Common myeloid progenitor, CD34-positive (primary cell): ENCODE measurements at regions not wholly inside any gene's neighbourhood (a gene's known extent, or its start where the extent isn't known, plus 50 kb on each side); places are given as distances from the start of the nearest gene placed in this dataset.

Experiments used
- CTCF ChIA-PET: fragments of 350-600 bp; sonication (Branson Sonifier 250); formaldehyde crosslinking; loops from one replicate; lab custom pipeline; 2021; ENCODE audit warnings: antibody characterized with exemption; lab: Charles Lee
- POLR2A ChIA-PET: fragments of 350-600 bp; sonication (Branson Sonifier 250); formaldehyde crosslinking; loops from one replicate; lab custom pipeline; 2021; ENCODE audit warnings: antibody characterized with exemption; lab: Charles Lee
- DNase-seq, 3 donors: peaks; one replicate each; pipeline versions ENCODE4 v3.0.0 to v3.0.0-alpha.2; 2013
- H3K27ac ChIP-seq, 2 experiments: 1 replicate in 1 of 2; 2 replicates in 1 of 2; pipeline ENCODE4 v1.7.0; 2013; ENCODE audit warnings: inconsistent platforms in 2 of 2, low read length in 2 of 2, mild to moderate bottlenecking in 2 of 2, low read depth in 1 of 2, moderate library complexity in 1 of 2; ENCODE audit not compliant: severe bottlenecking in 2 of 2, insufficient read depth in 1 of 2, poor library complexity in 1 of 2
- H3K27me3 ChIP-seq, 5 experiments: replicated peaks in 2 of 5; 1 replicate in 3 of 5; 2 replicates in 2 of 5; pipeline versions ENCODE4 v1.6.1 to v1.7.0; 2013; ENCODE audit warnings: low read length in 4 of 5, mild to moderate bottlenecking in 2 of 5, moderate library complexity in 2 of 5, inconsistent platforms in 1 of 5; ENCODE audit not compliant: insufficient read depth in 5 of 5, control insufficient read depth in 4 of 5
- H3K36me3 ChIP-seq, 4 experiments: 1 replicate in 2 of 4; 2 replicates in 2 of 4; pipeline versions ENCODE4 v1.6.1 to v1.7.0; 2013; ENCODE audit warnings: low read length in 3 of 4, control low read depth in 1 of 4, mild to moderate bottlenecking in 1 of 4; ENCODE audit not compliant: control insufficient read depth in 4 of 4, insufficient read depth in 4 of 4
- H3K4me1 ChIP-seq, 4 experiments: 1 replicate in 3 of 4; 2 replicates in 1 of 4; pipeline versions ENCODE4 v1.6.1 to v1.7.1; 2013; ENCODE audit warnings: low read length in 3 of 4, mild to moderate bottlenecking in 3 of 4, control low read depth in 1 of 4, inconsistent platforms in 1 of 4, moderate library complexity in 1 of 4; ENCODE audit not compliant: control insufficient read depth in 4 of 4, insufficient read depth in 4 of 4; ENCODE audit errors: control extremely low read depth in 1 of 4
- H3K4me3 ChIP-seq, 7 experiments: 1 replicate in 4 of 7; 2 replicates in 3 of 7; pipeline versions ENCODE4 v1.5.1 to v1.7.0; 2013; ENCODE audit warnings: mild to moderate bottlenecking in 7 of 7, low read length in 6 of 7, moderate library complexity in 6 of 7, inconsistent platforms in 2 of 7, low read depth in 2 of 7, control low read depth in 1 of 7; ENCODE audit not compliant: insufficient read depth in 4 of 7, control insufficient read depth in 1 of 7; ENCODE audit errors: extremely low read depth in 1 of 7
- H3K9me3 ChIP-seq, 5 experiments: 1 replicate in 4 of 5; 2 replicates in 1 of 5; pipeline versions ENCODE4 v1.6.1 to v1.7.1; 2013; ENCODE audit warnings: low read length in 4 of 5, mild to moderate bottlenecking in 2 of 5, inconsistent platforms in 1 of 5, low read depth in 1 of 5, moderate library complexity in 1 of 5; ENCODE audit not compliant: control insufficient read depth in 4 of 5, insufficient read depth in 2 of 5; ENCODE audit errors: control extremely low read depth in 1 of 5
- WGBS: methylation state at CpG from one replicate; pipeline ENCODE4 v1.1.5; 2013; ENCODE audit not compliant: insufficient coverage; 5-methylcytosine and 5-hydroxymethylcytosine counted together

- H3K27ac ChIP-seq = no peak overlapping the region
- ChIA-PET POLR2A (no interaction called here), CTCF (no interaction called here)
- H3K4me3 ChIP-seq = no peak overlapping the region
- WGBS = 83% methylated on average over 3 of the region's 8 CpGs
- no peaks in the 10 kb centered on the region for H3K4me1 ChIP-seq
- no peaks in the 10 kb centered on the region for H3K36me3 ChIP-seq
- DNase-seq = no peak
- H3K9me3 ChIP-seq = peaks cover 0 to 2% (median 0%) of the 10 kb centered on the region in 5 experiments
- peaks cover 0 to 4% (median 0%) of the 10 kb centered on the region in 5 experiments for H3K27me3 ChIP-seq
Measured at GRCh38 chr22:47556473-47556872, 794.0 kb downstream of the TBC1D22A start.

GRCh38 chr22:47553436-47553835 lies 791.0 kb downstream of the TBC1D22A start:
- 93% methylated on average over 6 of the region's 7 CpGs for WGBS

GRCh38 chr22:47552541-47553205 lies 790.2 kb downstream of the TBC1D22A start:
- ChIA-PET CTCF (no interaction called here), POLR2A (no interaction called here)
- Histone ChIP-seq H3K27me3 (peaks cover 0 to 7% (median 0%) of the 10 kb centered on the region in 5 experiments), H3K4me3 (no peak overlapping the region), H3K4me1 (no peaks in the 10 kb centered on the region), H3K36me3 (no peaks in the 10 kb centered on the region), H3K9me3 (no peaks in the 10 kb centered on the region), H3K27ac (no peak overlapping the region)
- DNase-seq = no peak
- WGBS = 95% methylated on average over 16 of the region's 16 CpGs

More at GRCh38 chr22:47553436-47553835, 791.0 kb downstream of the TBC1D22A start:
- Histone ChIP-seq H3K36me3 (no peaks in the 10 kb centered on the region), H3K27me3 (peaks cover 0 to 7% (median 0%) of the 10 kb centered on the region in 5 experiments), H3K4me1 (no peaks in the 10 kb centered on the region), H3K4me3 (no peak overlapping the region), H3K9me3 (no peaks in the 10 kb centered on the region), H3K27ac (no peak overlapping the region)
- POLR2A ChIA-PET = no interaction called here
- no peak for DNase-seq
- CTCF ChIA-PET = no interaction called here

- Histone ChIP-seq H3K27me3 (peaks cover 0 to 7% (median 0%) of the 10 kb centered on the region in 5 experiments), H3K9me3 (no peaks in the 10 kb centered on the region), H3K4me1 (no peaks in the 10 kb centered on the region), H3K4me3 (no peak overlapping the region), H3K27ac (no peak overlapping the region), H3K36me3 (no peaks in the 10 kb centered on the region)
- POLR2A ChIA-PET = no interaction called here
- CTCF ChIA-PET = no interaction called here
- no peak for DNase-seq
- no CpG with 5 or more reads among the region's 3 CpGs for WGBS
Measured at GRCh38 chr22:47552024-47552423, 789.6 kb downstream of the TBC1D22A start.

GRCh38 chr22:47551431-47551775 lies 789.0 kb downstream of the TBC1D22A start:
- H3K4me3 ChIP-seq = no peak overlapping the region
- WGBS = 88% methylated on average over 5 of the region's 7 CpGs
- ChIA-PET POLR2A (no interaction called here), CTCF (no interaction called here)
- H3K27me3 ChIP-seq = peaks cover 0 to 7% (median 0%) of the 10 kb centered on the region in 5 experiments
- H3K4me1 ChIP-seq = no peaks in the 10 kb centered on the region
- no peaks in the 10 kb centered on the region for H3K9me3 ChIP-seq
- H3K27ac ChIP-seq = no peak overlapping the region
- no peaks in the 10 kb centered on the region for H3K36me3 ChIP-seq
- DNase-seq = no peak

- H3K4me3 ChIP-seq = no peak overlapping the region
Measured at GRCh38 chr22:47550524-47551430, 788.3 kb downstream of the TBC1D22A start.

More at GRCh38 chr22:47550524-47551430, 788.3 kb downstream of the TBC1D22A start:
- ChIA-PET POLR2A (no interaction called here), CTCF (no interaction called here)
- no peaks in the 10 kb centered on the region for H3K4me1 ChIP-seq
- no peaks in the 10 kb centered on the region for H3K36me3 ChIP-seq
- peaks cover 0 to 1% (median 0%) of the 10 kb centered on the region in 5 experiments for H3K9me3 ChIP-seq
- H3K27ac ChIP-seq = no peak overlapping the region
- H3K27me3 ChIP-seq = peaks cover 0 to 7% (median 0%) of the 10 kb centered on the region in 5 experiments
- 78% methylated on average over 19 of the region's 23 CpGs for WGBS
- no peak for DNase-seq
